DMS79 (cell line): ENCODE measurements at regions not wholly inside any gene's neighbourhood (a gene's known extent, or its start where the extent isn't known, plus 50 kb on each side); places are given as distances from the start of the nearest gene placed in this dataset.

ENCODE experiments used
- DNase-seq: peaks from one replicate; lab custom pipeline; 2025; lab: John Stamatoyannopoulos, UW

DNA sequence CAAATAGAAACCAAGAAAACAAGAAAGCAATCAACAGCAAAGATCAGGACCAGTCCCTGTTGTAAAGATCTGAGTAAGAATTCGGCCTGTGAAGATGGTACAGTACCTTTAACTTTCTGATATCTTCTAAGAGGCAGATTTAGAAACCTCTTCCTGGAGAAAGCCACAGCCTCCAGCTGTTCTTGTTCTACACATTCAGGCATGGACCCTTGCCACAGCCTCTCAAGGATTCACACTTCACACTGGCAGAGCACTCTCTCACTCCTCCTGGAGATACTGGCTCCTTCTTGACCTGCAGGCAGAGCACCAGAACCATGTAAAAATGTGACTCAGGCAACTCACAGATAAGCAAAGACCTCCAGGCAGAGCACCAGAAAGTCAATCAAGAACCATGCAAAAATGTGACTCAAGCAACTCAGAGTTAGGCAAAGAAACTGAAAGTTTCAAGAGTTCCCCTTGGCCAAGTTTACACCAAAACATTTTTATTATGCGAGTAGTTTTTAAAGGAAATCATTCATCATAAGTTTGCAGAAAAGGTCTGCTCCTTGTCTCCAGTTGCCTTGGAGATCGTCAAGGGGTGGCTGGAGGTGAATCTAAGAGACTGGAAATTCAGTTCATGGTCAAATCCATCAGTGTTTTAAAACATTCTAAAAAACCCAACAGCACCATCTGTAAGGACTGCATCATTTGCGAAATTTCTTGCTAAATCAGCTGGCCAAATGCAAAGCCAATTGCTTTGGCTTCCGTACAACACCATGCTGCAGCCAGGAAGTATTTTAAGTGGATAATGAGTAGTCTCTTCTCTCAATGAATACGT is 119.3 kb upstream of the MDM1 start:
- no peak for DNase-seq

DNA sequence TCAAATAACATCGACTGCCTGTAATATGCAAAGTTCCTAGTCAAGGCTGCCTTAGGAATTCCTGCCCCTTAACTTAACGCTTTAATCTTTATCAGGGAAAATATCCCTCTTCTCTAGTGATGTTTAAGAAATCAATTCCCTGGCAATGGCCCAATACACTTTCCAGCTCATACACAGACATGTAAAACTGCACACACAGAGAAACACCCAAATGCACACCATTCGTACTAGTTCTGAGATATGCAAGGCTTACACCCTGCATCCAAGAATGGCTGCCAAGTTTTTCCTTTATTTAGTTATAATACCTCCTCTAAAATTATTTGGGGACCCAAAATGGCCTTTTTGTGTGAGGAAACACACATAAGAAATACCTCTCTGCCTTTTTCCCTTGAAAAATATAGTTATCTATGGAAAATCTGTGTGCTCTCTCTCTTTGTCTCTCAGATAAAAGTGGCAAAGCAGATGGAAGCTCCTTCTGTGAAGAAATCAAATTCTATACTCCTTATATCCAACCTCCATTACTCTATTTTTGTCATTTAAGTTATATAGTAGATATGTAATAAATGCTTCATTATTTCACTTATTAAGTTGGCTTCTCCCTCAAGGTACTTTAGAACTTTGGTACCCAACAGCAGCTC is 120.0 kb upstream of the MDM1 start:
- no peak for DNase-seq

GRCh38 chr12:68453278-68453677 is 121.1 kb upstream of the MDM1 start:
- DNase-seq = no peak

- DNase-seq = no peak
These were observed 121.7 kb upstream of the MDM1 start for GRCh38 chr12:68453876-68454275.

GRCh38 chr12:68454892-68455291 is 122.7 kb upstream of the MDM1 start:
- no peak for DNase-seq

DNA sequence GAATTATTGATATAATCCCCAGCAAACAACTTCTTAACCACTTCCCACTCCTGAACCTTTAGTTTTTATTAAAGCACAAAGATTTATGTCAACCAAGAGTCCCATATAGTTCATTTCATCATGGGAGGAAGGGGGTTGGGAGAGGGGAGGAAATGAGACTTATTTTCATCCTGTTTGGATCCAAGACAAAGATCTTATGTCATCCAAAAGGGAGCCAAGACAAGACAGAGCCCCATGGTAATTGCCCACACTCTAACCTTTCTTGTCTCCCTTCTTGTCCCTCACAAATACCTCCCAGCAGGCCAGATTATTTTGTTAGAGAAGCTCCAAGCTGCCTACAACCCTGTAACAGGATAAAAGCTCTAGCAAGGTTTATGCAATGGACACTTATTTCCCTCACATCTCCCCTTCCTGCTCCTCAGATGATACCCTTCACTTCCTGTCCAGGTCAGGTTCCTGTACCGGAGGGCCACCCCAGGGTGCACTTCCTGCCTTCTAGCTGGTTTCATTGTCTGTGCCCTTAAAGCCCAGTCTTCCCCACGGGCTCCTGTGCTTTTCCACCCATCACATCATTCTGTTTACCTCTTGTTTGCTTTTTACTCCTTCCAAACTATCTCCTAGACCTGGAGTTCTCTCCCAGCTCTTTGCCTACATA is 123.7 kb upstream of the MDM1 start:
- no peak for DNase-seq

DNA sequence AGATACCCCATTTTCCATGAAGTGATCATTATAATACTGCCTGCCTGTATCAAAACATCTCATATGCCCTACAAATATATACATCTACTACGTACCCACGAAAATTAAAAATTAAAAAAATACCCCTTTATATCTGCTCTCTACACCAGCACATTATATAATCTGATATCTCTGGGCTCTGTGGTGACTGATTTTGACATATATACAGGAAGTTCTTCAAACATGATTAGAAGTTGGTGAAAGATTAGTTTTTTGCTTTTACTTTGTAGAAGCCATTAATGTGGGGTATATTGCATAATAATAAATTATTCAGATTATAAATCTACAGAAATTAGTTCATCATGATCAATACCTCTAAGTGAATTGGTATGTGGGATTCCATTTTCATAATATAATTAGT is 126.7 kb upstream of the MDM1 start:
- no peak for DNase-seq

GRCh38 chr12:68460236-68460635 is 128.1 kb upstream of the MDM1 start:
- DNase-seq = no peak

- DNase-seq = no peak
These were observed 129.5 kb upstream of the MDM1 start for GRCh38 chr12:68461645-68462044.

GRCh38 chr12:68462803-68463202 is 130.6 kb upstream of the MDM1 start:
- DNase-seq = no peak

DNA sequence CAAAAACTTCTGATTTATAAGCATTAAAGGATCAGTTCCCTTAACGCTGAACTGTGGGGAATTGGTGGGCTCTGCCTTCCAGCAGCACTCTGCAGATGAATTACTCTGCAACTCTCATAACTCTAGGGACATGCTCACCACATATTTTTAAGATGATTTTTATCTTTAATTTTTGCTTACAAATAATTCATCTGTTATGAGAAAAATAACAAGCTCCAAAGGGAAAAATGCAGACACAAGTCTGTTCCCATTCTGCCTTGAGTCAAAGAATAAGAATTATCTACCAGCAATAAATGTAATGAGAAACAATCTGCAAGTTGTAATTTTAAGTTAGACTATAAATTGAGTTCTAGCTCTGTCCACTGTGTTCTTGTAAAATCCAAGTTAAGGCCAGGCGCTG is 133.1 kb upstream of the MDM1 start:
- no peak for DNase-seq

GRCh38 chr12:68467514-68467913 is 135.4 kb upstream of the MDM1 start:
- DNase-seq = no peak

GRCh38 chr12:68468036-68468435 is 135.9 kb upstream of the MDM1 start:
- DNase-seq = no peak

GRCh38 chr12:68469113-68469512 is 137.0 kb upstream of the MDM1 start:
- no peak for DNase-seq

DNA sequence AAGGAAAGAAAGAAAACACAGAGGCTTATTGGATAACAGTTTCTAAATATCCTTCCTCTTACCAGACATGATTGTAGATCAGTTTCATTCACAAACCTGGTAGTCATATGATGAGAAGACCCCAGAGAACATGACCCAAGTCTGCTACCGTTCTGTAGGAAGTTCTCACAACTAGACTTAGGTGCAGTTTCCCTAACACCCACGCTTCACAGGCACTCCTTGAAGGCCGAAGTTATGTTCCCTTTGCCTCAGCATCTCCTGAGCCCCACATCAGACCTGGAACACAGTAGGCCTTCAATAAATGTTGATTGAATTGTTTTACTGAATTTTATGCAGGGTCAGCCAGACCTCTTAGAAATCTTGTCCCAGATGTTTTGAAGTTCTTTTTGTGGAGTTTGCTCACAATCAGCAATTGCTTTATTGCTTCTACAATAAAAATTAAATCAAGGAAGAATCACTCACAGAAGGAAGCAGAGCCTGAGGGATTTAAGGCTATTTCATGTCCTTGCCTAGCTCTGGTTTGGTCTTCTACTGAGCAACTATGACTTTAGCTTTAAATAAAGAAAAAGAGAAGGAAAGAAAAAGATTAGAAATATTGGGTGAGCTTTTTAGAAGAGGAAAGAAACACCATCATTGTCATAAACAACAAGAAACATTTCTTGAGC is 138.6 kb upstream of the MDM1 start:
- no peak for DNase-seq

GRCh38 chr12:68474467-68475204 is 136.1 kb upstream of the RAP1B start:
- no peak for DNase-seq

- no peak for DNase-seq
These were observed 133.9 kb upstream of the RAP1B start for GRCh38 chr12:68476794-68477193.

DNA sequence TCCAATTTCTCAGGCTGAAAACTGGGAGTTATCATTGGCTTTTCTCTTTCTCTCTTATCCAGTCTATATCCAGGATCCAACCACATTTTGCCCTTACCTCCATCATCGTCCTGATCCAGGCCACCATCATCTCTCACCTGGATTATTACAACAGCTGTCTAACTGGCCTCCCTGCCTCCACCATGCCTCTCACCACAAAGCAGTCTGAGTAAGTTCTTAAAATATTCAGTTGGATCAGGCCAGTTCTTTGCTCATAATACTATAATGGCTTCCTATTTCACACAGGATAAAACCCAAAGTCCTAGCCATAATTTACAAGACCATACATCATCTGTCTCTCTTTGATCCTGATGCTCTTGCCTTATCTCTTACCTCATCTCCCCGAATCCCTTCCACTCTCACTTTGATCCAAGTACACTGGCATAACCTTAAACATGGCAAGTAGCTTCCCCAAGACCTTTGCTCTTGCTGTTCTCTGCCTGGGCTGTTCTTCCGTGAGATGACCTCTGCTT is 133.4 kb upstream of the RAP1B start:
- no peak for DNase-seq

DNA sequence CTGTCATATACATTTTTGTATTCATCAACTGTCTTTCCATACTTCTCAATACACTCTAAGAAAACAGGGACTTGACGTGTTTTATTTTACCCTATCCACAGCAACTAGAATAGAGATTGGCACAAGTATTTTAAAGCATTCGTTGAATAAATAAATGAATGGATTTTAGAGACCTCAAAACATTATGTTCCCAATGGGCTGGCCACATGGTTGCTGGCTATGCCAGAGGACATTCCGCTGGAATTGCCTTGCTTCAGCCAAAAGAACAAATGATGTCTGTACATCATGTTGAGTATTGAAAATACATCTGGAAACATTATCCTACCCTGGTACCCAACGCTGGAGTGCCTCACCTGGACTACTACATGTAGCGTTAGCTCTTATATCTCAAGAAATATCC is 132.8 kb upstream of the RAP1B start:
- DNase-seq = no peak

DNA sequence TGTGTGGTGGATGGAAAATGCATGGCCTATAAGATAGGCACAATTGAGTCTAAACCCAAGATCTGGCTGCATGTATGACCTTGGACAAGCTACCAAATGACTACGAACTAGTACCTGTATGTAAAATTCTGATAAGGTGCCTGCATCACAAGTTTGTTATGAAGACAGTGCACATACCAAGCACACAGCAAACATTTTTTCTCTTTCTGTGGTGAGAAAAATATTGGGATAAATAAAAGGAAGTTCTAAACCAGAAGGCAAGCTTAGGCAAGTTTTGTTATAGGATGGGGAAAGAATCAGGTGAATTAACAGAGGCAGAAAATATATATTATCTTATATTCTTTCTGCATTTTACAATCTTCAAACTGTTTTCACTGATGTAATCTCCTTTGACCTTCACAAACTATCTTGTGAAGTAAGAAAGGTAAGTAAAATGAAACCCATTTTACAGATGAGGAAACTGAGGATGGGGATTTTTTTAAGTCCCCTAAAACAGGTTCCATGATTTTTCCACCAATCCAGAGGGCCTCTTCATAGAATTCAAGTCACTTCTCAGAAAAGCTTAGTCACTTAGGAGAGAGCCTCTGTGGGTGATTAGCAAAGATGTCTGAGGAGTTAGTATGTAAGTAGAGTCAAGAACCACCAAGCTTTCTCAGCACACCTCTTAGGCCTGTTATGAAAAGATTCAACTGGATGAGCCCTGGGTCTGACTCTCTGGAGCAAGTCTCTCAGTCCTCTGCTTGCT is 132.0 kb upstream of the RAP1B start:
- no peak for DNase-seq

- no peak for DNase-seq
These were observed 131.3 kb upstream of the RAP1B start for GRCh38 chr12:68479261-68479895.
